ENCODE measurements at regions not wholly inside any gene's neighbourhood (a gene's known extent, or its start where the extent isn't known, plus 50 kb on each side); places are given as distances from the start of the nearest gene placed in this dataset.

- H2BK20ac ChIP-seq (ENCODE audit: low read length), result no peak overlapping the region
- H2AK5ac ChIP-seq (ENCODE audit: low read depth, low read length), result no peak overlapping the region
- H3K14ac ChIP-seq (ENCODE audit: insufficient read length), result no peak overlapping the region
- H2BK5ac ChIP-seq (ENCODE audit: low read depth, low read length), result no peak overlapping the region
- DNase-seq (ENCODE audit: low read depth in 1 of 2, low spot score in 2 of 2) (no peak), FAIRE-seq (no peak)
- H3K4me1 ChIP-seq (replicated peaks in 1 of 4; ENCODE audit: control insufficient read depth in 3 of 4, insufficient read depth in 4 of 4, low read length in 3 of 4), result peaks cover 0 to 8% (median 1%) of the 10 kb centered on the region in 4 experiments; a peak in 2 of 7 replicates
- H3K9ac ChIP-seq (replicated peaks in 1 of 4; ENCODE audit: extremely low read depth in 1 of 4, low read depth in 3 of 4, low read length in 3 of 4), result no peak overlapping the region
- H3K27ac ChIP-seq (ENCODE audit: low read depth, low read length), result no peak overlapping the region
- H3K4ac ChIP-seq (replicated peaks; ENCODE audit: insufficient read length, low read depth, low read length), result no peak overlapping the region
- ChIA-PET POLR2A (ENCODE audit: partially characterized antibody) (no interaction called here), CTCF (ENCODE audit: partially characterized antibody) (interaction anchor here (1.2 kb wide), 1 partner anchor 34 kb away, joined by 3 read pairs; no protein-coding TSS in a partner anchor)
- no peak overlapping the region for H3K4me3 ChIP-seq (ENCODE audit: extremely low read depth in 1 of 4, insufficient read depth in 2 of 4, low read depth in 3 of 4, low read length in 4 of 4)
- 91% methylated on average over 3 of the region's 3 CpGs; no CpG with 5 or more reads in 1 of the 2 experiments for WGBS, 2 experiments (ENCODE audit: extremely low coverage in 1 of 2, insufficient coverage in 1 of 2, insufficient read length in 1 of 2, insufficient replicate concordance in 2 of 2, low coverage in 1 of 2, low lambda C conversion rate in 2 of 2, missing lambda C conversion rate in 1 of 2)
- no peak overlapping the region for H4K8ac ChIP-seq (ENCODE audit: extremely low read depth, insufficient read depth, low read length)
- H4K20me1 ChIP-seq (replicated peaks in 1 of 2; ENCODE audit: control insufficient read depth in 1 of 2, insufficient read depth in 2 of 2, low read length in 2 of 2), result peaks cover 0 to 2% of the 10 kb centered on the region in 2 experiments
- no peaks in the 10 kb centered on the region for H3K79me1 ChIP-seq (ENCODE audit: low read depth, low read length)
- no peak overlapping the region for H3K23ac ChIP-seq (ENCODE audit: insufficient read length)
- H3K36me3 ChIP-seq (ENCODE audit: control insufficient read depth in 2 of 4, insufficient read depth in 4 of 4, low read length in 3 of 4), result no peaks in the 10 kb centered on the region
- H4K5ac ChIP-seq (ENCODE audit: insufficient read length, low read depth, low read length), result no peak overlapping the region
- H3K9me3 ChIP-seq (ENCODE audit: insufficient read depth in 2 of 2, low read depth in 1 of 2, low read length in 1 of 2), result no peaks in the 10 kb centered on the region
- no peaks in the 10 kb centered on the region for H3K79me2 ChIP-seq (ENCODE audit: control insufficient read depth in 1 of 2, insufficient read depth in 2 of 2, low read length in 2 of 2)
- no peak overlapping the region for H3K56ac ChIP-seq (replicated peaks; ENCODE audit: insufficient read length, low read depth, low read length)
- H2AFZ ChIP-seq (ENCODE audit: low read length), result no peak overlapping the region
- peaks cover 2% of the 10 kb centered on the region; the same call in 1 of the 2 replicates for H3K23me2 ChIP-seq (ENCODE audit: low read depth, low read length)
- H4K91ac ChIP-seq (replicated peaks; ENCODE audit: insufficient read length, low read length), result no peak overlapping the region
- no peak overlapping the region for H2BK120ac ChIP-seq (replicated peaks; ENCODE audit: low read depth, low read length)
- H3K18ac ChIP-seq (ENCODE audit: extremely low read depth, low read length), result no peak overlapping the region
- no peak overlapping the region for H2BK15ac ChIP-seq (ENCODE audit: low read length)
- no peak overlapping the region for H2BK12ac ChIP-seq (ENCODE audit: low read depth, low read length)
- peaks cover 0 to 10% (median 2%) of the 10 kb centered on the region in 4 experiments; a peak in 5 of 7 replicates for H3K27me3 ChIP-seq (replicated peaks in 1 of 4; ENCODE audit: control insufficient read depth in 3 of 4, extremely low read depth in 1 of 4, insufficient read depth in 3 of 4, low read length in 3 of 4)
- H3K4me2 ChIP-seq (ENCODE audit: insufficient read depth in 1 of 2, low read depth in 2 of 2, low read length in 2 of 2), result no peak overlapping the region
- TF ChIP-seq E2F6 (IDR thresholded peaks at IDR 0.05), result no peak
- TF ChIP-seq RNF2 (IDR thresholded peaks at IDR 0.05; ENCODE audit: borderline replicate concordance, low read depth, low read length, missing control alignments, poor library complexity, severe bottlenecking), result no peak
- no peak for TF ChIP-seq MAFK (IDR thresholded peaks at IDR 0.05; ENCODE audit: low read depth, low read length)
Measured at GRCh38 chr20:22374066-22374465, 210.3 kb downstream of the FOXA2 start.

Measured in H1 (cell line).